GM21529 (cell line): ENCODE measurements at regions not wholly inside any gene's neighbourhood (a gene's known extent, or its start where the extent isn't known, plus 50 kb on each side); places are given as distances from the start of the nearest gene placed in this dataset.

Source experiments
- ATAC-seq: cut with Tn5 transposase; IDR thresholded peaks from one replicate; pipeline ENCODE4 v1.9.1; 2021; ENCODE audit not compliant: unreplicated experiment

DNA sequence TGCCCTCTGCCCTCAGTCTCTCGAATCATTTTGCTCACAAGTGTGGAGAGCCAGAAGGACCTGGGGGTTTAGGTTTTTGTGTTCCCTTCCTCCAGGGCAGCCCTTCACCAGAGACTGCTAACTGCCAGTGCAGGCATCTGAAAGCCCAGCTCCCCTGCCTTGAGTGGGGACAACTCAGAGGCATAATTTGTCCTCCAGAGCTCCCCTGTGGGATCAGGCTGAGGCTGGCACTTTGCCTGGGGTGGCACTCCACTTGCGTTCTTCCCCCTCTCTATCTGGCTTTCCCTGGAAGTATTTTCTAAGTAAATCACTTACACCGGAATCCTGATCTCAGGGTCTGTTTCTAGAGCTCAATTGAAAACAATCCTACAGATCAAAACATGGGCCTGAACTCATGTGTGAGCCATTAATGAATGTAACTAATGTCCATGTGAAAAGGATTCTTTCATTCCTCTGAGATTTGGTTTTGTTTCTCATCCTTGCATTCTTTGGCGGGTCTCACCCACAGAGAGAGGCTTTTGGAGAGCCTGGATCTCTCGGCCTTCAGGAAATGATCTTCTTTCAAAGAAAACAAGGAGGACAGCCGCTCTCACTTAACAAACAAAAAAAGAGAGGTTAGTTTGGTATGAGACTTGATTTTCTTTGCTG lies 125.7 kb upstream of the RIPOR2 start:
- no peak for ATAC-seq

DNA sequence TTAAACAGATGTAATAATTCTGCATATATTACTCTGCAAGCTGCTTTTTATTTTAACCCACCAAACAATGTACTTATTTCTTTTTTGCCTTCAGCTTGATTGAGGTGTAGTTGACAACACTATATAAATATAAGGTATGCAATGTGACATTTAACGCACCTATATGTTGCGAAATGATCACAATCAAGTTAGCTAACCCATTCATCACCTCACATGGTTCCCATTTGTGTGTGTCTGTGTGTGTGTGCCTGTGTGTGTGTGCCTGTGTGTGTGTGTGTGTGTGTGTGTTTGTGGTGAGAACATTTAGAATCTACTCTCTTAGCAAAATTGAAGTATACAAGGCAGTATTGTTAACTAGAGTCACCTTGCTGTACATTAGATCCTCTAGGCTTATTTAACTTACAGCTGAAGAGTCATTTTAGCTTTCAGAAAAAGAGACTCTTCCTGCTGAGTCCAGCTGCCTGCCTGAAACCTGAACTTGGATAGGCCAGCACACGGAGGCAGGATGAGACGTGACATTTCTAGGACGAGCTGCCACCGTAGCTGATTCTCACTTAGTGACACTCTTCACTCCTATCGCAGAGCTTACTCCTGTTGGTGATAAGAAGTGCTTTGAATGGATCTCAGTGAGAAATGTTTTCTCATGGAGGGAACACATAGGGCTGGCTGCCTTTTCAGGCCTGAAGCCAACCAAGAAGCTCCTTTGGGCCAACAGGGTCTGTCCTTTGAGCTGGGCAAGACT lies 126.5 kb upstream of the RIPOR2 start:
- no peak for ATAC-seq

DNA sequence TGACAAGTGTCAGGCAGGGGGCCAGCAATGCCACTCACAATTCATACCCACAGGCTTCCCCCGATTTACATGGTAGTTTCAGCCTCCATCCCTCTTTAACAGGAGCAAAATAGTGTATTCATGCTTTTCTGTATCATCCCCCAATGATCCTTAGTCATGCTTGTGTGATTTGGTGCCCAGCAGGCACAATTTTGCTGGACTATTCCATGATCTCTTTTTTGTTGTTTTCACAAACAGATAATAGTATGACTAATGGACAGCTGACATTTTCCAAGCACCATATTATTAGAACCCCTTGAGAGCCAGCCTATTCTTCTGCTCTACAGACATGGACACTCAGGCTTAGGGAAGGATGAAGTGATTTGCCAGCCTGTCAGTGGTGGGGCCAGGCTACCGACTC lies 128.2 kb upstream of the RIPOR2 start:
- ATAC-seq = no peak

DNA sequence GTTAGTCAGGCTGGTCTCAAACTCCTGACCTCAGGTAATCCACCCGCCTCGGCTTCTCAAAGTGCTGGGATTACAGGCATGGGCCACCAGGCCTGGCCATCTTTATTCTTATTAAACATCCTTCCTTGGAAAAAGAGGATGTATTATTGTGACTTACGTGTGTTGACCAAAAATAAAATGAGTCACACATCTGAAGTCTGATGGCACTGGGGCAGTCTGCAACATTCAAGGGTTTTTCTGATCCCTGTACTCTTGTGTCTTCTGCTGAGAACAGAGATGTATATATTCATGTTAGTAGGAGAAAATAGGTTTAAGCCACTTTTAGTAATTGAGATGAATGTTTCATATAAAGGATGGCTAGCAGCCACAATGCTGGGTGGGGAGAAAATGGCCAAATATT lies 129.9 kb upstream of the RIPOR2 start:
- no peak for ATAC-seq

DNA sequence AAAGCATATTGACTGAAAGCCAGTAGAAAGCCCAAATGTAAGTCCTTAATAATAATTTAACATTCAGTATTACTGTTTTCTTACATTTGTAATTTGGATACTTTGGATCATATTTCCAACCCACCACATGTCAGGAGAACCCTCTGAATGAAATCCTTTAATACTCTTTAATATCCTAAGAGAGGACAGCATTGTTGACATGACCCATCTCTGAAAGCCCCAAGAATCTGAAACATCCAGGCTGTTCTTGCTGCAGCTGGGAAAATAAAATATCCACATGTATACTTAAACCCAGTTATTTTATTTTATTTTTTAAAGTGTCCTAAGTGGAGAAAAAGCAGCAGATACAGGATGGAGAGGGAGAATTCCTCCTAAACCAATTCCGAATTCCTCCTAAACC lies 130.8 kb upstream of the RIPOR2 start:
- ATAC-seq = no peak

DNA sequence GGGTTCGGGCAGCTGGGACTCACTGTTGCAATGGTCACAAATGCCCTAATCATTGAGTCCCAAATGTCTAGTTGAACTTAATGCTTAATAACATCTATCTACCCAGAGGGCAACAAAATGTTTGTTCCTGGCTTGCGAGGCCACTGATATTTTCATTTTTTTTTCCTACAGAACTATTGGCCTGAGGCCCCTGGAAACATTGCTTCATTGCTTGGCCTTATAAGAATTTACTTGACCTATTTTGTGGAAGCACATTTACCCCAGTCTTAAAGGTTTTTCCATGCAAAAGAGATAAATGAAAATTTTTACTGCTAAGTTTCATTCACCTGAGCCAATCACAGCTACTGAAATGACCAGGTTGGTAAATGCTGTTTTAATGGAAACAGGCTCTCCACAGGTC lies 133.1 kb upstream of the RIPOR2 start:
- no peak for ATAC-seq

DNA sequence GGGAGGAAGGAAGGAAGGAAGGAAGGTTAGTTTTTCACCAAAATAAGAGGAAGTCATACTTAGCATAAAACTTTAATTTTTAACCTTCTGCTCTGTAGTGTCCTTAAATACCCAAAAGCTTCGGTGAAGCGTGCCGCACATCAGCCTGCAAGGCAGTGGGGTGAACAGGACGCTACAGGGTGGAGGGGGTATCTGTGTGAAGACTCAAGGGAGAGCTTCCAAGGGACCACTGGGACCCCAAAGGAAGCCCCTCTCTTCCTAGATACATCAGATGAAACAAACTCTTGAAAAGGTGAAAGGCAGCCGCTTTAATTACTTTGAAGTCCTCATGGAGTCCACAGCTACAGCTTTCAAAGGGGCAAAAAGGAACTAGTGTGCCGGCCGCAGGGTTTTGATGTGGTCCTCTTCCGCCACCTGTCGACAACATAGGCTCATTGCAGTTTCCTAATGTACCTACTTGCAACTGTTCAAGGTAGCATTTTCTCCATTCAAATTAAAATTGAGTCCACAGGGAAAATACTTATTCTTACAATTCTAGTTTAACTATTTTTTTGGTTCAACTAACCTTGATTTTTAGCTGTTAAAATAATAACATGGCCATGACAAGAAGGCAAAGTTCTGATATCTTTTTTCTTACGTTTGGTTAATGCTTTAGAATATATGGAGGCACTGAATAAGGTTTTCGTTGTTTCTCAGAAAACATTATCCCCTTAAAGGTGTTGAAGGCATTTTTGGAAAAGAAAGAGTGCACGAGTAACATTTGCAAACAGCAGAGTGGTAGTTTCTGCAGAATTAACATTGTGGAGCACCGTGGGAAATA lies 135.0 kb upstream of the RIPOR2 start:
- peak; percentile 91 for ATAC-seq

DNA sequence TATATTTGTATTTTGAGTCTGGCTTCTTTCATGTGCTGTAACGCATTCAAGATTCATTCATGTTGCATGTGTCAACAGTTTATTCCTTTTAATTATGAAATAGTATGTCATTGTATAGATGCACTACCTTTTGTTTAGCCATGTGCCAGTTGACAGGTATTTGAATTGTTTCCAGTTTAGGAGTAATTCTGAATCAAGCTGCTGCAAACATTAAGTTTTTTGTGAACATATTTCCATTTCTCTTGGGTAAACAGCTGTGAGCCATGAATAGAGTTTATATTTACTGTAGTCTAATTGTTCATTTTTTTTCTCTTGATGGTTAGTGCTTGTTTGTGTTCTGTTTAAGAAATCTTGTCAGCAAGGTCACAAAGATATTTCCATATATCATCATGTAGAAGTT lies 142.4 kb upstream of the RIPOR2 start:
- ATAC-seq = no peak

DNA sequence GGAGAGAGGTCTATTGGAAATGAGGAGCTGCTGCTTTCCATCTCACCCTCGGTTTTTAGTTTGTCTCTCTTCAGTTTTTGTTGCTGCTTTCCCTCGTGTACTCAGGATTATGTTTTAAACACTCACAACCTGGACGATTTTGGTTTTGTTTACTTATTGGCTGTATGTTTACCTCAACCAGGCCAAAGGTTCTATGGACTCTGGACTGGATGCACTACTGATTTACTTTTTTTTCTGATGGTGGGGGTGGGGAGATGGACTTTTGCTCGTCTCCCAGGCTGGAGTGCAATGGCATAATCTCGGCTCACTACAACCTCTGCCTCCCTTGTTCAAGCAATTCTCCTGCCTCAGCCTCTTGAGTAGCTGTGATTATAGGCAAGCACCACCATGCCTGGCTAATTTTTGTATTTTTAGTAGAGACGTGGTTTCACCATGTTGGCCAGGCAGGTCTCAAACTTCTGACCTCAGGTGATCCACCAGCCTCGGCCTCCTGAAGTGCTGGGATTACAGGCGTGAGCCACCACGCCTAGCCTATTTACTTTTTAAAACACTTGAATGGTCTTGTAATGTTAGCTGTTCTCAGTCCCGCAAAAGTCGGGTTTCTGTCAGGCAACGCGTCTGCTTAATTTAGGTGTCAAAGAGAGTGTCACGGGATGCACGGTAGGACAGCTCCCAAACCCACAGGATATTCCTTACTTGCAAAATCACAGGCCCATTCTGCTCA lies 148.2 kb upstream of the RIPOR2 start:
- no peak for ATAC-seq

DNA sequence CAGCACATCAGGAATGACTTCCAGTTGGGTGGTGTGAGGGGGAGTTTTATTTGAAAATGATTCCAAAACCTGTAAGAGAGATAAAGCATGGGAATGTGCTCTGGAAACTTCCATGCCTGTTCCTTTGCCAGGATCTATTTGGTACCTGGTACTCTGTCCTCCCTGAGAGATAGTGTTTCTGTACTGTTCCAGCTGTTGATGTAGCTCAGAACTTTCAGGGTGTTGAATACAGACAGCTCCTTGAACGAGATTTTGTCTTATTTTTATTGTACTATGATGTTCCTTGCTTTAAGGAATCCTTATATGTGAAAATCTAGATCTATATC lies 148.7 kb upstream of the RIPOR2 start:
- ATAC-seq = no peak

DNA sequence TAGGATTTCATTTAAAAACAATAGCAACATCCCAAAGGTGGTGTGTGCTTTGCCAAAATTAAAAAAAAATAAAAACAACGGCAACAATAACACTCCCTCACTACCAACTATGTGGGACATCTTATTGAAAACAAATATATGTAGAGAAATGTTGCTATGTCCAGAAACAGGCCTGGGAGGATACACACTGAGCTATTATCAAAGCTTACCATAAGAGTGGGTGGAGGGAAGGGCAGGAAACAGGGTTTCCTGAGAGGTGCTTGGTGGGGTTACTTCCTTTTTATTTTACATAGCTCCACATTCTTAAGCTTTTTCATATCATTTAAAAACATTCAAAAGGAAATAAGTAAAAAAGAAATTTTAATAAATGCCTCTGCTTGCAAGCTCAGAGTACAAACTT lies 150.0 kb upstream of the RIPOR2 start:
- peak; percentile 52 for ATAC-seq

DNA sequence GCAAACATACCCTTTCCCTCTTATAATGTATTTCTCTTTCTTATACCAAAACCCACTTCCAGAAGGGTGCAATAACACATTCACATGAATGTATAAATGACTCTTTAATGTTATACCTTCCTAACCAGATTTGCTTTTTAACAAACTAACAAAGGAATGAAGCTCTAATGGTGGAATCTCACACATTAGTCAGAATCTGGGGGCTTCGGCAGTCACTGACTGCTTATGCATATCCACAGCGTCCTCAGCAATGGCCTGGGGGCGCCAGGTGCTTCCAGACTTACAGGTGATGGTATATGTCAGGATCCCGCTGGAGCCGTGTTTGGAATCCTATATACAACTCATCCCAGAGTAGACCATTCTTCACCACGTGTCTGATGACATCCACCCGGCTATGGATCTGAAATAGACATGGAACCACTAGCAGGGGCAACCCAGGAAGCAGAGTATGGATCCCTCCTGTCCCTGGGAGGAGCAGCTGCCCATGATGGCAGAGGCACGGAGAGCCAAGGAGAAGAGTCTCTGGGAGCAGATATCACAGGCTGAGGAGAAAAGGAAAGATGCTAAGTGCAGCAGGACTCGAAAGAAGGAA lies 150.8 kb upstream of the RIPOR2 start:
- no peak for ATAC-seq

DNA sequence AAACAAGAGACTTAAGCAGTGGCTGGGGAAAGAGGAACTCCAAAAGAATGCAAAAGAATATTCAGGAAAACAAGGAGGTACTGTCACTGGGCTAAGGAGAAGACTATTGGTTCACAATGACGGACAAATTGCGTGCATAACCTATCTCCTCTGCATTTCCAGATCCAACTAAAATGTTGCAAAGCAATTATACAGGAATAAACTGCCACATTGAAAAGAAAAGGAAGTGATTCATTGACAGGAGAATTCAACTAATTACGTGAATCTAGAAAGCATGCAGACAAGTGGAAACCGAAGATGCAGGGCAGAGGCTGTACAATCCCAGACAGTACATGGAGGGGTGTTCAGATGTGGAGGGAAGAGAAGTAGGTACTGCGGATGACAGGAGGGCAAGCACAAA lies 152.8 kb upstream of the RIPOR2 start:
- ATAC-seq = no peak

DNA sequence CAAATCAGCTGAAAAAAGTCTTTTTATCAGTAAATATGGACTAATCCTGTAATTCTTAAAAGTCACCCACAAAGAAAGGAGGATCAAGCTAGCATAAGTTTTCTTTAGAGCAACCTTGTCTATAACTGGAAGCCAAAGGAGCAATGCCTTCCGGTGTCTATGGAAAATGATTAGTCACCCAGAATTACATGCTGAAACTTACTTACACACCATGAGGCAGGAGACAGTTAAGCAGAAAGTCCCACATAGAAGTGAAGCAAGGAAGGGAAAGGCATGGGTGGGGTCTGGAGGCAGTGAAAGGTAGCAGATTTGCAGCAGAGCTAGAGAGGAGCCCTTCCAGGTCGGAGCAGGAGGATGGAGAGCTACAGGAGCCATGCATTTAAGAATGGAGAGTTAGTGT lies 153.7 kb upstream of the RIPOR2 start:
- ATAC-seq = no peak

DNA sequence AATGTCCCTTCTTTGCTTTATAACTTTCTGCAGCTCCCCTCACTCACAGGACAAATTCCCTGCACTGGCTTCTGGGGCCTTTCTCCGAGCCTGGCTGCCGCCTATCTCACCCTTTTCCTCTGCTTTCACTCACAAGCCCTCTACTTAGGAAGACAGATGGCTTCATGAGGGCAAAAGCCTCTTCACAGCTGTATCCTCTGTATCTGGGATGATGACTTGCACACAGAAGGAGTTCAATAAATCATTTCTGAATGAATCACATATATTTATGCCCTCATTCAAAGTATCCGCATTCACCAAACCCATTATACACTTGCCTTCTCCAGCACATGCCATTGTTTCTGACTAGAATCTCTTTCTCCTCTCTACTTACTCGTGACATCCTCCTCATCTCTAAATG lies 159.0 kb upstream of the RIPOR2 start:
- no peak for ATAC-seq

DNA sequence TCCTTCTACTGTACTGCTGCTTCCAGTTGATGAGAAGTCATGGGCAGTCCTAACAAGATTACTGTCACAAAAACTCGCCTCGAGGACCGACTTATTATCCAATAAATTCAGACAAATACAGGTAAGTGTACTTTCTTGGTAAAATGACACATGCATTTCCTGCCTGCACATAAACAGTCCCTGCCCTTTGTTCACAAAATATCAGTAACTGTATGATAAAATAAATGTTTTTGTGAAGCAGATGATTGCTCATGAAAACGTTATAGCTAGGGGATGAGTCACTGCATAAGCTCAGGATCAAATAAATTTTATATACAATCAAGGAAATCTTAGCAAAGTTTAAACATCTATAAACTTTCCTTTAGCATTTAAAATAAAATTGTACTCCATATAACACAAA lies 164.5 kb upstream of the RIPOR2 start:
- no peak for ATAC-seq

DNA sequence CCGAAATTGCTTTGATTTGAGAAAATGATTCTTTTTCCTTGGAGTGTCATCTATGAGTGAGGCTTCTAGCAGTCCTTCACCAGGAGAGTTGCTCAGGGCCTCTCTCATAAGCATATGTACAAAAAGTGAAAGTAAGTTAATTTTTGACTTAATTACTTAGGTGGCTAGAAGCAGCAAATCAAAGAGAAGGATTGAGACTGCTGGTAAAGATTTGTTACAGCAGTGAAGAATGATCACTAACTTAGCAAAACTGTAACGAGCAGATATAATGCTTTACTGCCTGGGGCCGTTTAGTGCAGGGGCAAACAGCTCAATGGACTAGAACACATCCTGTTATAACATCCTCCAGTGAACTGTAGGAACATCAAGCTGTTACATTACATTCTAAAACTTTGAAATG lies 167.8 kb upstream of the RIPOR2 start:
- ATAC-seq = peak; percentile 48

DNA sequence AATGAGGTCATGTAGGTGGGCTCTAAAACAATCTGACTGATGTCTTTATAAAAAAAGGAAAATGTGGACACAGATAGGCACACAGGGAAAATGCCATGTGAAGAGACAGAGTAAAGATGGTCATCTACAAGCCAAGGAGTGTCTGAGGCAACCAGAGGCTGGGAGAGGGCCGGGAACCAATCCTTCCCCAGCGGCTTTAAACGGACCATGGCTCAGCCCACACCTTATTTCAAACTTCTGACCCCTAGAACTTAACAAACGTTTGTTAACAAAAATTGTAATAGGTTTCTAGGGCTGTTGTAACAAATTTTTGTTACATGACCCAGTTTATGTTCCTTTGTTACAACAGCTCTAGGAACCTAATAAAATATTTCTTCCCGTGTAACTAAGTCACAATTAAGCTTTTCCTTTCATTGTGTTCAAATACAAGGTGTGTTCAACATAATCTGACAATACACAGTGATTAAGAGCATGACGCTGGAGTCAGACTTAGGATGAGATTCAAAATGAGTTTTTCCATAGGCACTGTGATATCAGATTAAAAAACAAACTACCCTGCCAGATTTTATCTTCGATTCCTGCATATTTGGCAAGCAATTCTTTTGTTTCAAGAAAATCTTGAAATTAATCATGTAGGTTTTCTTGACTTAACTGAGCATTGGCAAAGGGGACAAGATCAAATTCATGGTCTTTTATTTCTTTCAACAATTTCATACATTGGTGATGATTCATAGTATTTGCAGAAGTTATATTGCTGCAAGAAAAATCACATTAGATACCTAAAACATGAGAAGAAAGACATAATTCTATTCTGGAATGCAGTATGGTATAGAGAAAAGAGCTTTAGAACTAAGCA lies 169.5 kb upstream of the RIPOR2 start:
- ATAC-seq = no peak

DNA sequence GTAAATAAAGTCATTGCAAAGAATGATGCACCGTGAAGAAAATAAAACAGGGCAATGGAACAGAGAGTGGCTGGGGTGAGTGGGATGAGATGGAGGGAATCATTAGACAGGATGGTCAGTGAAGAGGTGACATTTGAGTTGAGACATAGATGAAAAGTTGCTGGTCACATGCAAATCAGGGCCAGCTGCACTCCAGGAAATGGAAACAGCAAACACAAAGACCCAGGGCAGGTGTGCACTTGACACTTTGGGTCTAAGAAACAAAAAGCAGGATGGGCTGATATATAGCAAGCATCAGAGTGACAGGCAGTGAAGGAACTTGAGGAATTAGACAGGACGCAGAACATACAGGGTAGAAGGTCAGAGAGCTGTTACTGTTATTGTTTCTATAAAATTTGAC lies 171.5 kb upstream of the RIPOR2 start:
- ATAC-seq = peak; percentile 71

DNA sequence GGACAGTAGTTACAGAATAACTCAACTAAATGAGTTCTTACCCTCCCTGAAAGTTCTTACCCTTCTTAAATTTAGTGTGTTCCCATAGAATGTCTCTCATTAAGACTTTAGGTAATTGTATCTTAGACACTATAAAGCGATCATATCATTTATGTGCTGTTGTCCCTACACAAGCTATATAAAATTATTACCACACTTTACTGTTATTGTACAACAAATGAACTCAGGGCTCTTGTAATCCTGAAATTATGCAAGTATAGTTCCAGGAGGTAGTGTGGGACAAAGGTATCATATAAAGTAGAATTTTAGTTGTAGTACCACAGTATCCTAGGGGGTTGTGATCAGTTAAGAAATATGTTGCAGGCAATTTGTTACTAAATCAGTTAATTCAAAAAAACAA lies 167.4 kb upstream of the CARMIL1 start:
- no peak for ATAC-seq
